ENCODE measurements at regions not wholly inside any gene's neighbourhood (a gene's known extent, or its start where the extent isn't known, plus 50 kb on each side); places are given as distances from the start of the nearest gene placed in this dataset.

- no peak overlapping the region for H3K27ac ChIP-seq
- TF ChIP-seq ZFX (IDR thresholded peaks at IDR 0.05): no peak
- TF ChIP-seq CTCF (conservative IDR thresholded peaks at IDR 0.05): no peak
These were observed 159.8 kb upstream of the SALL4 start for GRCh38 chr20:51961964-51962761.

GRCh38 chr20:51960047-51960675 lies 157.8 kb upstream of the SALL4 start:
- no peak overlapping the region for H3K27ac ChIP-seq
- TF ChIP-seq ZFX (IDR thresholded peaks at IDR 0.05) (no peak), CTCF (conservative IDR thresholded peaks at IDR 0.05) (no peak)

GRCh38 chr20:51959066-51959542 lies 156.8 kb upstream of the SALL4 start:
- H3K27ac ChIP-seq: no peak overlapping the region

GRCh38 chr20:51958099-51959065 lies 156.1 kb upstream of the SALL4 start:
- TF ChIP-seq CTCF (conservative IDR thresholded peaks at IDR 0.05) (no peak), ZFX (IDR thresholded peaks at IDR 0.05) (no peak)
- H3K27ac ChIP-seq: no peak overlapping the region

More at GRCh38 chr20:51959066-51959542, 156.8 kb upstream of the SALL4 start:
- no peak for TF ChIP-seq ZFX (IDR thresholded peaks at IDR 0.05)
- no peak for TF ChIP-seq CTCF (conservative IDR thresholded peaks at IDR 0.05)

- no peak overlapping the region for H3K27ac ChIP-seq
These were observed 153.4 kb upstream of the SALL4 start for GRCh38 chr20:51955756-51956155.

GRCh38 chr20:51953731-51954340 lies 151.5 kb upstream of the SALL4 start:
- no peak overlapping the region for H3K27ac ChIP-seq
- no peak for TF ChIP-seq ZFX (IDR thresholded peaks at IDR 0.05)
- no peak for TF ChIP-seq CTCF (conservative IDR thresholded peaks at IDR 0.05)

More at GRCh38 chr20:51955756-51956155, 153.4 kb upstream of the SALL4 start:
- TF ChIP-seq ZFX (IDR thresholded peaks at IDR 0.05) (no peak), CTCF (conservative IDR thresholded peaks at IDR 0.05) (no peak)

Measured in C4-2B (cell line).